Neural cell (in vitro differentiated cells): ENCODE measurements at regions not wholly inside any gene's neighbourhood (a gene's known extent, or its start where the extent isn't known, plus 50 kb on each side); places are given as distances from the start of the nearest gene placed in this dataset.

Experiments used
- H2AFZ ChIP-seq: fragments of 200-600, 300-800 bp; sonication (generic), shearing (Covaris generic); 2 replicates; pipeline ENCODE4 v1.6.0; 2014; ENCODE audit warnings: low read depth, mild to moderate bottlenecking, antibody characterized with exemption, low read length, moderate library complexity
- H3F3A ChIP-seq: fragments of 200-600 bp; shearing (Covaris generic); 2 replicates; pipeline ENCODE4 v1.6.1; 2016; ENCODE audit warnings: mild to moderate bottlenecking, moderate library complexity, mixed read lengths, antibody characterized with exemption, low read length; ENCODE audit not compliant: insufficient read depth, poor library complexity, severe bottlenecking
- H3K27ac ChIP-seq: fragments of 200-600, 300-800 bp; sonication (generic), shearing (Covaris generic); 2 replicates; pipeline ENCODE4 v1.5.1; 2014; ENCODE audit warnings: mild to moderate bottlenecking, low read length, moderate library complexity
- H3K27me3 ChIP-seq: fragments of 300-800, 200-600 bp; sonication (generic), shearing (Covaris generic); 2 replicates; pipeline ENCODE4 v1.6.0; 2014; ENCODE audit warnings: mild to moderate bottlenecking, low read depth, low read length, moderate library complexity; ENCODE audit not compliant: insufficient read depth
- H3K36me3 ChIP-seq: fragments of 300-800, 200-600 bp; sonication (generic), shearing (Covaris generic); 2 replicates; pipeline ENCODE4 v1.5.1; 2014; ENCODE audit warnings: mild to moderate bottlenecking, antibody characterized with exemption, low read length, moderate library complexity; ENCODE audit not compliant: insufficient read depth
- H3K4me2 ChIP-seq: fragments of 300-800, 200-600 bp; sonication (generic), shearing (Covaris generic); 2 replicates; pipeline ENCODE4 v1.6.0; 2014; ENCODE audit warnings: mild to moderate bottlenecking, low read length
- H3K4me3 ChIP-seq: fragments of 300-800, 200-600 bp; sonication (generic), shearing (Covaris generic); 2 replicates; pipeline ENCODE4 v1.5.1; 2014; ENCODE audit warnings: mild to moderate bottlenecking, low read length, moderate library complexity
- H3K79me2 ChIP-seq: fragments of 200-600 bp; shearing (Covaris generic); replicated peaks from 2 replicates; pipeline ENCODE4 v1.6.0; 2014; ENCODE audit warnings: mild to moderate bottlenecking, low read length, moderate library complexity; ENCODE audit not compliant: insufficient read depth
- H3K9ac ChIP-seq: fragments of 300-800, 200-600 bp; sonication (generic), shearing (Covaris generic); 2 replicates; pipeline ENCODE4 v1.6.1; 2016; ENCODE audit warnings: mild to moderate bottlenecking, low read length, mixed read lengths
- H3K9me2 ChIP-seq: fragments of 200-600 bp; shearing (Covaris generic); 2 replicates; pipeline ENCODE4 v1.6.1; 2016; ENCODE audit warnings: mild to moderate bottlenecking, low read length, mixed read lengths; ENCODE audit not compliant: insufficient read depth
- H3K9me3 ChIP-seq: fragments of 200-600, 300-800 bp; sonication (generic), shearing (Covaris generic); 2 replicates; pipeline ENCODE4 v1.6.1; 2016; ENCODE audit warnings: mild to moderate bottlenecking, mixed run types, low read length, moderate library complexity, mixed read lengths
- H4K20me1 ChIP-seq: fragments of 200-600 bp; shearing (Covaris generic); 2 replicates; pipeline ENCODE4 v1.6.1; 2016; ENCODE audit warnings: mild to moderate bottlenecking, mixed run types; ENCODE audit not compliant: insufficient read depth
- EZH2 ChIP-seq: fragments of 200-600, 300-800 bp; shearing (Covaris generic), sonication (generic); IDR thresholded peaks from 2 replicates; pipeline ENCODE4 v1.6.1; 2014; ENCODE audit warnings: antibody characterized with exemption, low read length, borderline replicate concordance, mild to moderate bottlenecking; ENCODE audit not compliant: insufficient read depth, poor library complexity, severe bottlenecking
- MXI1 ChIP-seq: fragments of 450-650 bp; conservative IDR thresholded peaks from 2 replicates; pipeline ENCODE4 v1.6.1; 2014; ENCODE audit warnings: antibody characterized with exemption, mild to moderate bottlenecking; ENCODE audit not compliant: poor library complexity, severe bottlenecking
- POLR2AphosphoS5 ChIP-seq: IDR thresholded peaks from 2 replicates; pipeline ENCODE4 v1.6.1; 2012
- RAD21 ChIP-seq: fragments of 450-650 bp; conservative IDR thresholded peaks from 2 replicates; pipeline ENCODE4 v1.6.1; 2014; ENCODE audit warnings: antibody characterized with exemption, mild to moderate bottlenecking, moderate library complexity
- SMC3 ChIP-seq: fragments of 450-650 bp; conservative IDR thresholded peaks from 2 replicates; pipeline ENCODE4 v1.6.1; 2014; ENCODE audit warnings: antibody characterized with exemption, mild to moderate bottlenecking, moderate library complexity; ENCODE audit not compliant: poor library complexity
- TAF1 ChIP-seq: IDR thresholded peaks from 2 replicates; pipeline ENCODE4 v1.6.1; 2012; ENCODE audit warnings: low read depth
- TF ChIP-seq, protein P1 (sequence below): IDR thresholded peaks from 2 replicates; pipeline ENCODE4 v1.6.1; 2012; ENCODE audit warnings: borderline replicate concordance
- TF ChIP-seq, protein P2 (sequence below): fragments of 450-650 bp; IDR thresholded peaks from 2 replicates; pipeline ENCODE4 v1.5.1; 2014; ENCODE audit warnings: antibody characterized with exemption, mild to moderate bottlenecking, moderate library complexity; ENCODE audit not compliant: poor library complexity, severe bottlenecking

DNA sequence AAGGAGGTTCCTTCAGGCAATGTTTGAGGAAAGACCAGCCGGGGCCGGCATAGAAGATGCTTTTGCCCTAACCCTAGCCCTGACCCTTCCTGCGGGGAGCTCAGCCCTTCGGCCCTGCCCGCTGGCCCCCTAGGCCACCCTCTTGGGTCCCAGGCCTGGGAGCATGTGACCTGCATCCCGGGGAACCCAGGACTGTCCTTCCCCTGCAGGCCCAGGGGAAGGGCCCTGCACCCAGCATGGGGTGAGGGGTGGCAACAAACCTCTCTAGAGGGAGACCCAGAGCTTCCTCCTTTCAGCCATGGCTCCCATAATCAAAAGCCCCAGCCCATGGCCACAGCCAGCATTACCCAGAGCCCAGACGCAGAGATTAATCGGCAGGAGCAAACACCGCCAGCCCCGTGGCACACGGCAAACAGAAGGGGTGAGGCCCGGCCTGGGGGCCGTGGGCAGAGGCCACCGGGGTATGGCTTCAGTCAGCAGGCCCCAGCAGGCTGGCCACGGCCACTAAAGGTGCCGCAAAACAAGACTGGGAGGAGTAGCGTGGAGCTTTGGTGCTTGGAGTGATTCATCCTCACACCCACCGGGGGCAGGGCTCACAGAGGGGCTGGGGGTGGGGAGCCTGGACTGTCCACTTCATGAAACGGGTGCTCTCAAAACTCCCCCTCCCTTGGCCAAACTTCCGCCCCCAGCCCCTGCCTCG is 61.6 kb upstream of the HPCAL1 start:
- Histone ChIP-seq H3K9ac (no peak overlapping the region), H3F3A (no peaks in the 10 kb centered on the region), H3K79me2 (no peaks in the 10 kb centered on the region), H2AFZ (no peak overlapping the region), H3K4me3 (no peak overlapping the region), H3K9me2 (no peaks in the 10 kb centered on the region), H3K27me3 (no peaks in the 10 kb centered on the region), H3K4me2 (no peak overlapping the region), H3K36me3 (no peaks in the 10 kb centered on the region), H3K9me3 (no peaks in the 10 kb centered on the region), H3K27ac (no peak overlapping the region), H4K20me1 (no peaks in the 10 kb centered on the region)
- TF ChIP-seq EZH2 (no peak), SMC3 (no peak), POLR2AphosphoS5 (no peak)

DNA sequence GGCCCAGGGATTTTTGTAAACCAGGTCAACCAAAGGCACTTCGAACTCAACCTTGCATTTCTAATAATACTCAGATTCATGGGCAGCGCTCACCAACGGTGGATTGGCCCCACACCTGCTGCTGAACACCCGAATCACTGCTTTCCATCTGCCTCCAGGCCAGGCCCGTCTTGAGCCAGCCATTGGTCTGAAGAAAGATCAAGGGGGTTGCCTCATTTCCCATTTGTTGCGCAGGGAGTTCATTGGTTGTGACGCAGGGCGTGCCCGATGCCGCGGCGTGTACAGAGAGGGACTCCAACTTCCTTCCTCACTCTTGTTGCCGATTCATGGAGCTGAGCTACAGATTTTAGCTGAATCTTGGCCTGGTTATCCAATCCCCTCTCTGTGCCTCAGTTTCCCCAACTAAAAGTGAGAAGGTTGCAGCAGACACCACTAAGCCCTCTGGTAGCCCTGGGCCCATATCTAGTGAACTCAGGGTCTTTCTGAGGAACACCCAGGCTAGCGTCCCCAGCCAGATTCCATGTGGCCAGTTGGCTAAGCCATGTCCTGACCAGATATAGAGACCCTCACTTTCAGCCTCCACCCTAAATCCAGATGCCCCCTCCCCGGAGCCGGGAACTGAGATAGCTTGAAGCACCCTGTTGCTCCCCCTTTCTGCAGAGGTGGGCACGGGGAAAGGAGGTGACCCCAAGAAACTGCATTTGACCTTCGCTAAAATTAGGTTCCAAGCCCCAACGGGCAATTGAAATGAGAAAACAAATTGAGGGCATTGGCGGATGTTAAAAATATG is 60.9 kb upstream of the HPCAL1 start:
- TF ChIP-seq MXI1 (no peak), EZH2 (no peak), SMC3 (no peak), POLR2AphosphoS5 (no peak), TAF1 (no peak), RAD21 (no peak)
- TF ChIP-seq, protein P1, sequence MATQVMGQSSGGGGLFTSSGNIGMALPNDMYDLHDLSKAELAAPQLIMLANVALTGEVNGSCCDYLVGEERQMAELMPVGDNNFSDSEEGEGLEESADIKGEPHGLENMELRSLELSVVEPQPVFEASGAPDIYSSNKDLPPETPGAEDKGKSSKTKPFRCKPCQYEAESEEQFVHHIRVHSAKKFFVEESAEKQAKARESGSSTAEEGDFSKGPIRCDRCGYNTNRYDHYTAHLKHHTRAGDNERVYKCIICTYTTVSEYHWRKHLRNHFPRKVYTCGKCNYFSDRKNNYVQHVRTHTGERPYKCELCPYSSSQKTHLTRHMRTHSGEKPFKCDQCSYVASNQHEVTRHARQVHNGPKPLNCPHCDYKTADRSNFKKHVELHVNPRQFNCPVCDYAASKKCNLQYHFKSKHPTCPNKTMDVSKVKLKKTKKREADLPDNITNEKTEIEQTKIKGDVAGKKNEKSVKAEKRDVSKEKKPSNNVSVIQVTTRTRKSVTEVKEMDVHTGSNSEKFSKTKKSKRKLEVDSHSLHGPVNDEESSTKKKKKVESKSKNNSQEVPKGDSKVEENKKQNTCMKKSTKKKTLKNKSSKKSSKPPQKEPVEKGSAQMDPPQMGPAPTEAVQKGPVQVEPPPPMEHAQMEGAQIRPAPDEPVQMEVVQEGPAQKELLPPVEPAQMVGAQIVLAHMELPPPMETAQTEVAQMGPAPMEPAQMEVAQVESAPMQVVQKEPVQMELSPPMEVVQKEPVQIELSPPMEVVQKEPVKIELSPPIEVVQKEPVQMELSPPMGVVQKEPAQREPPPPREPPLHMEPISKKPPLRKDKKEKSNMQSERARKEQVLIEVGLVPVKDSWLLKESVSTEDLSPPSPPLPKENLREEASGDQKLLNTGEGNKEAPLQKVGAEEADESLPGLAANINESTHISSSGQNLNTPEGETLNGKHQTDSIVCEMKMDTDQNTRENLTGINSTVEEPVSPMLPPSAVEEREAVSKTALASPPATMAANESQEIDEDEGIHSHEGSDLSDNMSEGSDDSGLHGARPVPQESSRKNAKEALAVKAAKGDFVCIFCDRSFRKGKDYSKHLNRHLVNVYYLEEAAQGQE: no peak
- TF ChIP-seq, protein P2, sequence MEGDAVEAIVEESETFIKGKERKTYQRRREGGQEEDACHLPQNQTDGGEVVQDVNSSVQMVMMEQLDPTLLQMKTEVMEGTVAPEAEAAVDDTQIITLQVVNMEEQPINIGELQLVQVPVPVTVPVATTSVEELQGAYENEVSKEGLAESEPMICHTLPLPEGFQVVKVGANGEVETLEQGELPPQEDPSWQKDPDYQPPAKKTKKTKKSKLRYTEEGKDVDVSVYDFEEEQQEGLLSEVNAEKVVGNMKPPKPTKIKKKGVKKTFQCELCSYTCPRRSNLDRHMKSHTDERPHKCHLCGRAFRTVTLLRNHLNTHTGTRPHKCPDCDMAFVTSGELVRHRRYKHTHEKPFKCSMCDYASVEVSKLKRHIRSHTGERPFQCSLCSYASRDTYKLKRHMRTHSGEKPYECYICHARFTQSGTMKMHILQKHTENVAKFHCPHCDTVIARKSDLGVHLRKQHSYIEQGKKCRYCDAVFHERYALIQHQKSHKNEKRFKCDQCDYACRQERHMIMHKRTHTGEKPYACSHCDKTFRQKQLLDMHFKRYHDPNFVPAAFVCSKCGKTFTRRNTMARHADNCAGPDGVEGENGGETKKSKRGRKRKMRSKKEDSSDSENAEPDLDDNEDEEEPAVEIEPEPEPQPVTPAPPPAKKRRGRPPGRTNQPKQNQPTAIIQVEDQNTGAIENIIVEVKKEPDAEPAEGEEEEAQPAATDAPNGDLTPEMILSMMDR: no peak
- Histone ChIP-seq H3K27me3 (no peaks in the 10 kb centered on the region), H3F3A (no peaks in the 10 kb centered on the region), H3K36me3 (no peaks in the 10 kb centered on the region), H3K9me2 (no peaks in the 10 kb centered on the region), H3K4me3 (no peak overlapping the region), H3K9me3 (no peaks in the 10 kb centered on the region), H2AFZ (no peak overlapping the region), H3K4me2 (no peak overlapping the region), H4K20me1 (no peaks in the 10 kb centered on the region), H3K79me2 (no peaks in the 10 kb centered on the region), H3K9ac (no peak overlapping the region), H3K27ac (no peak overlapping the region)
